NCI-H345 (cell line): ENCODE measurements at regions not wholly inside any gene's neighbourhood (a gene's known extent, or its start where the extent isn't known, plus 50 kb on each side); places are given as distances from the start of the nearest gene placed in this dataset.
A peak's percentile ranks its signal among the peaks of the same experiment; 100 is the strongest.
"Not testable (repeated sequence)": the region's sequence is repeated elsewhere in the genome, so short reads cannot be mapped to it uniquely, and the experiment has no call there.

Experiments used
- DNase-seq: peaks from one replicate; lab custom pipeline; 2025; lab: John Stamatoyannopoulos, UW

GRCh38 chr14:106004937-106005795, 478.8 kb downstream of the TMEM121 start:
- not testable (repeated sequence) for DNase-seq

GRCh38 chr14:106006043-106006442, 479.7 kb downstream of the TMEM121 start:
- not testable (repeated sequence) for DNase-seq

- DNase-seq: not testable (repeated sequence)
Observed at GRCh38 chr14:106006716-106007115, 480.3 kb downstream of the TMEM121 start.

- DNase-seq: no peak
Observed at GRCh38 chr14:106010783-106011182, 484.4 kb downstream of the TMEM121 start.

- peak; percentile 28 for DNase-seq
Observed at GRCh38 chr14:106011631-106012360, 485.4 kb downstream of the TMEM121 start.

GRCh38 chr14:106012361-106012725, 486.0 kb downstream of the TMEM121 start:
- not testable (repeated sequence) for DNase-seq

- no peak for DNase-seq
Observed at GRCh38 chr14:106013879-106014376, 487.5 kb downstream of the TMEM121 start.

GRCh38 chr14:106017952-106018351, 491.6 kb downstream of the TMEM121 start:
- not testable (repeated sequence) for DNase-seq

- DNase-seq: no peak
Observed at GRCh38 chr14:106021832-106022231, 495.4 kb downstream of the TMEM121 start.

- not testable (repeated sequence) for DNase-seq
Observed at GRCh38 chr14:106022648-106023047, 496.3 kb downstream of the TMEM121 start.

GRCh38 chr14:106023411-106023810, 497.0 kb downstream of the TMEM121 start:
- no peak for DNase-seq

GRCh38 chr14:106024983-106025604, 498.7 kb downstream of the TMEM121 start:
- no peak for DNase-seq

GRCh38 chr14:106026026-106026425, 499.6 kb downstream of the TMEM121 start:
- no peak for DNase-seq

GRCh38 chr14:106027759-106028158, 501.4 kb downstream of the TMEM121 start:
- not testable (repeated sequence) for DNase-seq

- no peak for DNase-seq
Observed at GRCh38 chr14:106029959-106030358, 503.6 kb downstream of the TMEM121 start.

- no peak for DNase-seq
Observed at GRCh38 chr14:106037380-106037779, 511.0 kb downstream of the TMEM121 start.

GRCh38 chr14:106038263-106038662, 511.9 kb downstream of the TMEM121 start:
- no peak for DNase-seq

- no peak for DNase-seq
Observed at GRCh38 chr14:106039400-106039799, 513.0 kb downstream of the TMEM121 start.

- DNase-seq: no peak
Observed at GRCh38 chr14:106044515-106044914, 518.1 kb downstream of the TMEM121 start.

GRCh38 chr14:106044949-106045596, 518.7 kb downstream of the TMEM121 start:
- no peak for DNase-seq

- DNase-seq: no peak
Observed at GRCh38 chr14:106051796-106052195, 525.4 kb downstream of the TMEM121 start.

- no peak for DNase-seq
Observed at GRCh38 chr14:106055289-106055688, 528.9 kb downstream of the TMEM121 start.
